ENCODE measurements at regions not wholly inside any gene's neighbourhood (a gene's known extent, or its start where the extent isn't known, plus 50 kb on each side); places are given as distances from the start of the nearest gene placed in this dataset.

GRCh38 chr5:61701877-61702602 lies 370.0 kb downstream of the ZSWIM6 start:
- no peak for TF ChIP-seq CTCF (IDR thresholded peaks at IDR 0.05)
- TF ChIP-seq POLR2A (IDR thresholded peaks at IDR 0.05), result no peak
